Gastrocnemius medialis (tissue), 4 donors: ENCODE measurements at regions not wholly inside any gene's neighbourhood (a gene's known extent, or its start where the extent isn't known, plus 50 kb on each side); places are given as distances from the start of the nearest gene placed in this dataset.

Experiments used
- ATAC-seq, 2 donors: fragments of 150-250 bp; one replicate each; pipeline ENCODE4 v1.9.1; 2016
- DNase-seq, 2 donors: peaks; one replicate each; pipeline ENCODE4 v3.0.0-alpha.2; 2019
- H3K27ac ChIP-seq, 4 donors: fragments of 200-600 bp; sonication (generic); 1 replicate in 1 of 4; 2 replicates in 3 of 4; pipeline ENCODE4 v1.5.1; 2016 to 2018; ENCODE audit warnings: mild to moderate bottlenecking in 2 of 4, moderate library complexity in 1 of 4
- H3K27me3 ChIP-seq, 3 donors: fragments of 200-600 bp; sonication (generic) in 2 of 3; 1 replicate in 1 of 3; 2 replicates in 2 of 3; pipeline versions ENCODE4 v1.5.1 to v1.6.0; 2016 to 2019; ENCODE audit warnings: mild to moderate bottlenecking in 1 of 3, moderate library complexity in 1 of 3
- H3K36me3 ChIP-seq, 2 donors: fragments of 200-600 bp; sonication (generic) in 1 of 2; one replicate each; pipeline ENCODE4 v1.5.1; 2017 to 2018
- H3K4me1 ChIP-seq, 2 donors: fragments of 200-600 bp; sonication (generic) in 1 of 2; one replicate each; pipeline ENCODE4 v1.5.1; 2016 to 2017; ENCODE audit warnings: mild to moderate bottlenecking in 2 of 2
- H3K4me3 ChIP-seq, 4 donors: fragments of 200-600 bp; sonication (generic) in 3 of 4; 1 replicate in 1 of 4; 2 replicates in 3 of 4; pipeline ENCODE4 v1.5.1; 2016 to 2019; ENCODE audit warnings: mild to moderate bottlenecking in 2 of 4
- H3K9me3 ChIP-seq, 3 donors: fragments of 200-600 bp; sonication (generic) in 2 of 3; 1 replicate in 1 of 3; 2 replicates in 2 of 3; pipeline ENCODE4 v1.5.1; 2016 to 2019
- POLR2A ChIP-seq, 2 donors: fragments of 450-650 bp; IDR thresholded peaks; one replicate each; pipeline ENCODE4 v1.6.1; 2017; ENCODE audit warnings: antibody characterized with exemption in 2 of 2, mild to moderate bottlenecking in 2 of 2, moderate library complexity in 2 of 2
- in situ Hi-C, 4 donors: fragments of 200-750 bp; cut with MboI; loops; one replicate each; pipeline versions ENCODE4 v1.15.0 to v1.8.0; 2017; ENCODE audit warnings: low sequenced_read_pairs in 4 of 4
- intact Hi-C: fragments of 100-400 bp; cut with DNase I; formaldehyde crosslinking; loops from one replicate; pipeline ENCODE4 v1.15.1; 2023; ENCODE audit warnings: low total_unique reads
- TF ChIP-seq, protein P1 (sequence below), 5 experiments: fragments of 450-650 bp in 3 of 5; fragments of 200-600 bp in 2 of 5; sonication (generic) in 2 of 5; IDR thresholded peaks in 4 of 5; conservative IDR thresholded peaks in 1 of 5; 1 replicate in 4 of 5; 2 replicates in 1 of 5; pipeline ENCODE4 v1.5.1; 2016 to 2019; ENCODE audit warnings: antibody characterized with exemption in 5 of 5, mild to moderate bottlenecking in 3 of 5, moderate library complexity in 3 of 5

DNA sequence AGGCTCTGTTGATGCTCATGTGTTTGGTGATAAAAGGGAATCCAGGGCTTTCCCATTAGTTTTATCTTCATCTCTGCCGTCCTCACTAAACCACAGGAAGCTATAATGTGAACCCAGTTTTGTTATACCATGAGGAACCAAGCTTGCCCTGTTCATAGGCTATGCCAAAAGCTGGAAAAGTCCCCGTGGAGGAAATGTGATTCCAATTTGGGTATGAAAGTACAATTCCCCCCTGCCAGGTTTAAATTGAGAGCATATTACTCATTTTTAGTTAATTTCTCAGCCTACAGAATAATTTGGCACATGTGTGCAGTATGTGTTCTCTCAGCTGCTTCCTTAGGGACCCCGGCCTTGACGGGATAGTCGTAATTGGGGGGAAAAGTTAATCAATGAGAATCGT, 327.4 kb downstream of the RND3 start:
- Histone ChIP-seq H3K27me3 (no peaks in the 10 kb centered on the region), H3K9me3 (no peaks in the 10 kb centered on the region), H3K36me3 (no peaks in the 10 kb centered on the region), H3K27ac (no peak overlapping the region), H3K4me3 (no peak overlapping the region), H3K4me1 (no peaks in the 10 kb centered on the region)
- DNase-seq (no peak), ATAC-seq (no peak)
- in situ Hi-C loops: no loop called here
- intact Hi-C loops: no loop called here
- TF ChIP-seq, protein P1, sequence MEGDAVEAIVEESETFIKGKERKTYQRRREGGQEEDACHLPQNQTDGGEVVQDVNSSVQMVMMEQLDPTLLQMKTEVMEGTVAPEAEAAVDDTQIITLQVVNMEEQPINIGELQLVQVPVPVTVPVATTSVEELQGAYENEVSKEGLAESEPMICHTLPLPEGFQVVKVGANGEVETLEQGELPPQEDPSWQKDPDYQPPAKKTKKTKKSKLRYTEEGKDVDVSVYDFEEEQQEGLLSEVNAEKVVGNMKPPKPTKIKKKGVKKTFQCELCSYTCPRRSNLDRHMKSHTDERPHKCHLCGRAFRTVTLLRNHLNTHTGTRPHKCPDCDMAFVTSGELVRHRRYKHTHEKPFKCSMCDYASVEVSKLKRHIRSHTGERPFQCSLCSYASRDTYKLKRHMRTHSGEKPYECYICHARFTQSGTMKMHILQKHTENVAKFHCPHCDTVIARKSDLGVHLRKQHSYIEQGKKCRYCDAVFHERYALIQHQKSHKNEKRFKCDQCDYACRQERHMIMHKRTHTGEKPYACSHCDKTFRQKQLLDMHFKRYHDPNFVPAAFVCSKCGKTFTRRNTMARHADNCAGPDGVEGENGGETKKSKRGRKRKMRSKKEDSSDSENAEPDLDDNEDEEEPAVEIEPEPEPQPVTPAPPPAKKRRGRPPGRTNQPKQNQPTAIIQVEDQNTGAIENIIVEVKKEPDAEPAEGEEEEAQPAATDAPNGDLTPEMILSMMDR (IDR thresholded peaks at IDR 0.05 in 4 of 5, conservative IDR thresholded peaks at IDR 0.05 in 1 of 5): no peak
- no peak for TF ChIP-seq POLR2A (IDR thresholded peaks at IDR 0.05)

DNA sequence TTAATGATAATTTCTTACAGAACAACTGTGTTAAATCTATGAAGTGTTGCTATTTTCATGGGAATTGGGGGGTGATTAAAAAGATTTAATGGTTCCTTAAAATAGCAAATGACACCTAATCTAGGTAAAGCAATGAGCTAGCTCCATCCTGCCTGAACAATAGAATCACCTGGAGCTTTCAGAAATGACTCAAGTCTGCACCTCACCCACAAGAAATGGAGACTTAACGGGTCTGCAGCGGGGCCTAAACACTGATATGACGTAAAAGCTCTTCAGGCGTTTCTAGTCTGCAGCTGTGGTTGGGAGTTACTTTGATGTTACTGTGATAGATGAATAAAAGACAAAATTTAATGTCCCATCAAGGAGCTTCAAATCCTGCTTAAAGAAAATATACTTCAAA, 328.2 kb downstream of the RND3 start:
- intact Hi-C loops (no loop called here), in situ Hi-C loops (no loop called here)
- Histone ChIP-seq H3K27me3 (no peaks in the 10 kb centered on the region), H3K27ac (no peak overlapping the region), H3K9me3 (no peaks in the 10 kb centered on the region), H3K4me1 (no peaks in the 10 kb centered on the region), H3K36me3 (no peaks in the 10 kb centered on the region), H3K4me3 (no peak overlapping the region)
- TF ChIP-seq, protein P1 (IDR thresholded peaks at IDR 0.05 in 4 of 5, conservative IDR thresholded peaks at IDR 0.05 in 1 of 5): no peak
- no peak for TF ChIP-seq POLR2A (IDR thresholded peaks at IDR 0.05)
- DNase-seq (no peak), ATAC-seq (no peak)

DNA sequence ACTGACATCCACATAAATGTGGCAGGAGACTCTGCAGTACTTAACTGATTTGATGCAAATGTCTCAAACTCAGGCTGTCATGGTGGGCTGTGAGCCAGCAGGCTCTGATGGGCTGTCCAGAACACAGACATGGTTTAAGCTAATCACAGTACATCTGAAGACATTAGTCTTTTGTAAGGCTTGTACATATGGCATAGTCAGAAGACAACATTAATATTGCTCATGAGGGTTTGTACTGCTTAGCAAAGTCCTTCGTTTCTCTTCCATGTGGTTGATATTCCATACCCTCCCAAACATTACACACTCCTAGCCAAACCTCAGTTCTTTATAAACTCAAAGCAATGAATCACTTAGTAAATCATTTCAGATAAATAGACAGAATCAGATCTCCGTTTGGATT, 330.6 kb downstream of the RND3 start:
- DNase-seq (no peak), ATAC-seq (no peak)
- Histone ChIP-seq H3K36me3 (no peaks in the 10 kb centered on the region), H3K27ac (no peak overlapping the region), H3K4me1 (no peaks in the 10 kb centered on the region), H3K4me3 (no peak overlapping the region), H3K9me3 (no peaks in the 10 kb centered on the region), H3K27me3 (no peaks in the 10 kb centered on the region)
- TF ChIP-seq, protein P1 (IDR thresholded peaks at IDR 0.05 in 4 of 5, conservative IDR thresholded peaks at IDR 0.05 in 1 of 5): no peak
- TF ChIP-seq POLR2A (IDR thresholded peaks at IDR 0.05): no peak
- intact Hi-C loops: no loop called here
- in situ Hi-C loops: no loop called here

DNA sequence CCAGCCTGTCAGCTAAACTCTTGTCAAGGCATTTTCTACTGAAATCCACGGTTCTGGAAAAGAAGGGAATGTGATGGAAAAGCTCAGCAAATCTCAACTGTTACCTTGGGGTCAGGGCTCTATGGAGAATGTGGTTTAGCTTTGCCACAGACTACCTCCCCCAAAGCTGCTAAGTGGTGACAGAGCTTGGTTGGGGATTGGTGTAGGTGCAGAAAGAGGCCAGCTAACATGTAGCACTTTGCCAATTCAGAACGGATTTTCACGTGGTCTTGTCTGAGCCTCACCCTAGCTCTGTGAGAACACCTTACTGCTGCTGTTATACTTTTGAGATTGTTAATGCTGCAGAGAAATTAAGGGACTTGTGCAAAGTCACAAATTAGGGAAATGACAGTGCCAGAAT, 331.1 kb downstream of the RND3 start:
- no peaks in the 10 kb centered on the region for H3K4me1 ChIP-seq
- ATAC-seq (no peak), DNase-seq (no peak)
- intact Hi-C loops (no loop called here), in situ Hi-C loops (no loop called here)
- no peak for TF ChIP-seq POLR2A (IDR thresholded peaks at IDR 0.05)
- TF ChIP-seq, protein P1 (IDR thresholded peaks at IDR 0.05 in 4 of 5, conservative IDR thresholded peaks at IDR 0.05 in 1 of 5): no peak
- no peaks in the 10 kb centered on the region for H3K27me3 ChIP-seq
- no peaks in the 10 kb centered on the region for H3K9me3 ChIP-seq
- H3K4me3 ChIP-seq: no peak overlapping the region
- no peak overlapping the region for H3K27ac ChIP-seq
- no peaks in the 10 kb centered on the region for H3K36me3 ChIP-seq

DNA sequence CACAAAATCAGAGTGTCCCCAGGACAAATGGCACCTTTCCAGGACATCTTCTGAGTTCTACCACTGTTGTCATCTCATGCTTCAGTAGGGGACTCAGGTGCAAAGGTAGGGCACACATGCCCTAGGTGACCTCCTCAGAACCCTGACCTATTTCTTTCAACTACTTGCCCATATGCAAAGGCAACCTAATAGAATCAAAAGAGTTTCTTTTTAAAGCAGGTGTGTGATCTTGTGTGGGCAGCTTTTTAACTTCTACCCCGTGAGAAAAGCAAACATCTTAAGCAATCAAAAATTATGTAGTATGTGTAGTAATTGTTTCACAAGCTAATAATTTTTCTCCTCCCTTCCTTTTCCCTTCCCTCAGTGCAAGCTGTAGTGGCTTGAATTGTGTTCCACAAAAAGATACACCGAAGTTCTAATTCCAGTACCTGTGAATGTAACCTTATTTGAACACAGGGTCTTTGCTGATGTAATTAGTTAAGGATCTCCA, 333.1 kb downstream of the RND3 start:
- in situ Hi-C loops: no loop called here
- Histone ChIP-seq H3K4me3 (no peak overlapping the region), H3K27me3 (no peaks in the 10 kb centered on the region), H3K9me3 (no peaks in the 10 kb centered on the region), H3K4me1 (no peaks in the 10 kb centered on the region), H3K36me3 (no peaks in the 10 kb centered on the region), H3K27ac (no peak overlapping the region)
- no peak for ATAC-seq
- DNase-seq: no peak
- intact Hi-C loops: no loop called here
- TF ChIP-seq, protein P1 (IDR thresholded peaks at IDR 0.05 in 4 of 5, conservative IDR thresholded peaks at IDR 0.05 in 1 of 5): no peak
- TF ChIP-seq POLR2A (IDR thresholded peaks at IDR 0.05): no peak
